NCI-H2081 treated with DMSO at 0.1 percent for 48 hours (cell line): ENCODE measurements at regions not wholly inside any gene's neighbourhood (a gene's known extent, or its start where the extent isn't known, plus 50 kb on each side); places are given as distances from the start of the nearest gene placed in this dataset.
"Not testable (repeated sequence)": the region's sequence is repeated elsewhere in the genome, so short reads cannot be mapped to it uniquely, and the experiment has no call there.

Source experiments
- DNase-seq: peaks from one replicate; lab custom pipeline; 2025; lab: John Stamatoyannopoulos, UW

DNA sequence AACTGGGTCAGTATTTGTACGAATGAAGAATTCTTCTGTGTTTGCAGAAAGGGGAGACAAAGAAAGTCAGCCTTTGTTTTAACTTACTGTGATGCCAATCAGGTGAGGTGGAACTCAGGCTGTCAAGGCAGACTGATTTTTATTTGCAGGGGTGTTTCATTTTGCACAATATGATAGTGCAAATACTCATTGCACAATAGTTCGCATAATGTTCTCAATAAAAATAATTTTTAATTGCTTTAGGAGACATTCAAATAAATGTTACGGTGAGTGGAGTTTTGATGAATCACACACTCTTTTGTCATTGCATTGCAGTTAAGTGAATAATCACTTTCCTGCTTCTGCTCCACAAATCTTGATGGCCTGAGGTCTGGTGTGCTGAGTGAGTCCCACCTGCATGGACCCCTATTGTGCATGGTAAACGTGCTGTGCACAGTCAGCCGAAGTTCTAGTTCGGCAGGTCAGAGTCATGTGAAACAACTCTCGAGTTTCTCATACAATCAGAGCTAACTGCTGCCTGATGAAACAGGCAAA, 141.3 kb upstream of the FZD8 start:
- DNase-seq = no peak

DNA sequence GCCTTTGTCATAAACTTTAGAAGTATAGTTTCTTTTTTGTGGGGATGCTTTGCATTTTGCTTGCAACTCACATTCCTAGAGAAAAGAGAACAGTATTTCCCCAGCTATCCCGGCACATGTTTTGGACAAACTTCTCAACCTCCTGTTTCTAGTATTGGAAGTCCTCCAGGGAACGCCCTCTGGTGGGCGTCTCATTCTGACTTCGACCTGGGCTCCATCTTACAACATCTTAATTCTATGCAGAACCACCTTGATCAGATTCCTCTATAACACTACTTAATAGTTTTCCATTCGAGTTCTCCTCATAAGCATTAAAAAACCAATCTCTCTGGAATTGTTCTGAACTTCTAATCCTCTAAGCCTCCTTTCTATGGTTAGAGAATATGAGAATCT, 139.5 kb upstream of the FZD8 start:
- no peak for DNase-seq

DNA sequence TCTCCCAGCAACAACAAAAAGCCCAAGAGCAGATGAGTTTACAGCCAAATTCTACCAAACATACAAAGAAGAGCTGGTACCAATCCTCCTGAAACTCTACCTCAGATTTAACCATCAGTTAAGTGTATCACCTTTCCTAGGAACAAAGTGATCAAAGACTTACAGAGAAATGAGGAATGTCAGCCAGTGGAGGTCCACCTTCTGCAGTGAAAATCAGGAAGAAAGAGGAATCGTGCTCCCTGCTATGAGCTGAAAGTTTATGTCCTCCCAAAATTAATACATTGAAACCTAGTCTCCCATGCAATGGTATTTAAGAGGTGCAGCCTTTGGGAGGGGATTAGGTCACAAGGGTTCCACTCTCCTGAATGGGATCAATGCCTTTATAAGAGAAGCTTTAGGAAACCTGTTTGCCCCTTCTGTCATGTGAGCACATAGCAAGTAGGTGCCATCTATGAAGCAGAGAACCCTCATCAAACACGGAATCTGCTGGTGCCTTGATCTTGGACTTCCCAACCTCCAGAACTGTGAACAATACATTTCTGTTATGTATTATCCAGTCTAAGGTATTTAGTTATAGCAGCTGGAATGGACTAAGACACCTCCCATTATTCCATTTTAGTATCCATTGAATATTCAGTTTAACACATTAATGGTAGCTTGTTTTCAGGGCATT, 139.0 kb upstream of the FZD8 start:
- DNase-seq = no peak

DNA sequence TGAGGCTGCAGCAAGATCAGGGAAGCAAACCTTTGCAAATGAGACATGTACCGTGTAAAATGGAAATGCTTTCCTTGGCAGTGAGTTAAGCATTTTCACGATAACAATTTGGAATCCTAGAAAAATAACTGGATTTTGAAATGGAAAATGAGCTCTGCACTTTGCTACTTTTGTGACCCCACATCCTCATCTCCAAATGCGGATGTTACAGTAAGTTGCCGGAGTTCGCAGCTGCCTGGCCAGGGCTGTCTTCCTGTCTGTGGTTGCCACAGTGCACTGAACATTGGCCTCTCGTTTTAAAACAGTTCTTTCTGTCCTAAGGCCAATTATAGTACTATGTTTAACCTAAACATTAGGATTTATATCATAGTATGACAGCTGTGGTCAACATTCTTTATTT, 136.2 kb upstream of the FZD8 start:
- no peak for DNase-seq

DNA sequence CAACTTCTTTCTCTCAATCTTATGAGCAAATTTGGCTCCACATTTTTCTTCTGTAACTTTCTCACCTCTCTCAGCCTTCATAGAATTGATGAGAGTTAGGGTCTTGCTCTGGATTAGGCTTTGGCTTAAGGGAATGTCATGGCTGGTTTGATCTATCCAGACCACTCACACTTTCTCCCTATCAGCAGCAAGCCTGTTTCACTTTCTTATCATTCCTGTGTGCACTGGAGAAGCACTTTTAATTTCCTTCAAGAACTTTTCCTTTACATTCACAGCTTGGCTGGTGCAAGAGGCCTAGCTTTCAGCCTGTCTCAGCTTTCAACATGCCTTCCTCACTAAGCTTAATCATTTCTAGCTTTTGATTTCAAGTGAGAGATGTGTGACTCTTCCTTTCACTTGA, 134.5 kb upstream of the FZD8 start:
- DNase-seq = not testable (repeated sequence)

DNA sequence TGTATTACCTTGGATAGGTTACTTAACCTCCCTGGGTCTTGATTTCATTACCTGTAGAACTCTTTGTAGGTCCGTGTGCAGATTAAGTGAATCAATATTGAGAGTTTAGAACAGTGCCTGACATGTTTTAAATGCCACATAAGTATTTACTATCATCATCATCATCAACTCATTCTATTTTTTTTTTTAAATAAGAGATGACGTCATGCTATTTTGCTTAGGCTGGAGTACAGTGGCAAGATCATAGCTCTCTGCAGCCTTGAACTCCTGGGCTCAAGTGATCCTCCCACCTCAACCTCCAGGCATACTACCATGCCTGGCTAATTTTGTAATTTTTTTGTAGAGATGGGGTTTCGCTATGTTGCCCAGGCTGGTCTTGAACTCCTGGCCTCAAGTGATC, 132.0 kb upstream of the FZD8 start:
- DNase-seq = no peak

DNA sequence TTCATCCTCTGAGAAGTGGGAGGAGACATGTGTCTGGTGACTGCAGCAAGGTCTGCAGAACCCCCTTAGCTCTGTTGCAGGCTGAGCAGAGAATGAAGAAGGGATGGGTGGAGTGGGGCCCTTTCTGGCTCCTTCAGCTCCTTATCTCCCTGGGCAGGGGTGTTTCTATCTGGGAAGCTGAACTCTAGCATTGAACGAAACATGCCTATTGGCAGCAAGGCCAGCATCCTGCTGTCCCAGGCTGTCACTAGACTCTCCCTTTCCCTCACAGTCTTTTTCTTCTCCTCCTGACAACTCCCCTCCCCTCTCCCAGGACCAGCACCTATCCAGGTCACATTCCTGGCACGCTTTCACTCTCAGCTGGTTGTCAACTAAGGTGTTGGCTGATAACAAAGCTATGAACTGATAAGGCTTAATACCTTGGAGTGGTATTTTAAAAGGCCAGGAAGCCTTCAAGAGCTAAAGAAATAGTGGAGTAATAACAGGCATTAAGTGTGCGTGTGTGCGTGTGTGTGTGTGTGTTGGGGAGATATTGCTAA, 128.8 kb upstream of the FZD8 start:
- DNase-seq = no peak

DNA sequence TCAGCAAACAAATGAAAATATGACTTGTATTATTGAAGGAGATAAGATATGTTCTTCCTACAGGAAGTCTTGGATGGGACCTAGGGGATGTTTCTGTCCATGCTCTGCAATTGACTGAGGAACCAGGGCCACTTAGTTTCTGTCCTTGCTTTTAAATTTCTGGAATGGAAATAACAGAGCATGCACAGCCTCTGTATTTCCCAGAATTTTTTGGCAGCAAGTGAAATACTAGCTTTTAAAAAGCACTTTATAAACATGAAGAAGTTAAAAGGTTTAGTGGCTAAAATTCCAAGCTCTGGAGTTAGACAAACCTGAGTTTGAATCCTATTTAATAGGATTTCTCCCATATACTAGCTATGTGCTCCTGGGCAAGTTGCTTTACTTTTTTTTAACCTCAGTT, 127.7 kb upstream of the FZD8 start:
- no peak for DNase-seq

DNA sequence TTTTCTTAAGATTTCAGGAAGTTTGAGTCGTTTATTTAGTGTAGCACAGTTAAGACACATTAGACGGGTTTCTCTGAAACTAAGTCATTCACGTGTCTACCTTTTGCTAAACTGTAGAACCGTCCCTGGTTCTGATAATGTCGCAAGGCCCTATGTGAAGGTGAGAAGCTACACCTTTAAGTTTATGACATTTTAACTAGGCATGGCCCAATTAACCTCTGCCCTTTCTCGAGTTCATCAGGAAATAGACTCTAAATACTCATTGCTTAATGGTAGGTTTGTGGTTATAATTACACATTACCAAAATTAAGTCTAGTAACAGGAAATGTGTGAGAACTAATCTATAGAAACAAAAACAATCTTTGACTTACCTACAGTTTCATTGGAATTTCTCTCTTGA, 126.6 kb upstream of the FZD8 start:
- no peak for DNase-seq

DNA sequence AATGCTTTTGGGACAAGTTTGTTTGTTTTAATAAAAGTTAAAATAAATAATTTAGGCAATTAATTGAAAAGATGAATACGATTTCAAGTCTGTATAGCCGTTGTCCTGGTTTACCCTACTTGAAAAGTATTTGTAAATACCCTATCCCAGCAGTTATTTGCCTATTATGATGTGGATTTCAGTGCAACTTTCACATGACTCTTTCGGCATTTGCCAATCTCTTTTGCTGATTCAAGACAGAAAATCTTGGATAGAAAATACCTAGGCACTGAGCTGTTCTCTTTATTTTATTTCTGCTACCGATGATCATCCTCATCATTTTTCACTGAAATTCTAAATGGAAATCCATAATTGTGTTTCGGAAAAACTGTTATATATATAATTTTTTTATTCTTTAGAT, 125.9 kb upstream of the FZD8 start:
- no peak for DNase-seq

DNA sequence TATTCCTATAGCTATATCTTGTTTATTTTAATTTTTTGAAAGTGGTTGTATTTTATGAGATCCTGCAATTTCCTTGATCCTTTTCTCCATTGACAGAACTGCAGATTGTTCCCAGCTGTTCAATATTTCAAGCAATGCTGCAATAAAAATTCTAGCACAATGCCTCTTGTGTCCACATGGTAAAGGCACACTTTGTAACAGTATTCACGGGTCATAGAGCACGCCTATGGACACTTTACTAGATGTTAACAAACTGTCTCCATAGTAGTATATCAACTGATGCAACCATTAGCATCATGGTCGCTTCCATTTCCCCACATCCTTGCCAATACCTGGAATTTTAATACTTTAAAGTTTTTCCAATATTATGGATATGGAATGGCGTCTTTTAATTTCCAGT, 123.9 kb upstream of the FZD8 start:
- DNase-seq = no peak

DNA sequence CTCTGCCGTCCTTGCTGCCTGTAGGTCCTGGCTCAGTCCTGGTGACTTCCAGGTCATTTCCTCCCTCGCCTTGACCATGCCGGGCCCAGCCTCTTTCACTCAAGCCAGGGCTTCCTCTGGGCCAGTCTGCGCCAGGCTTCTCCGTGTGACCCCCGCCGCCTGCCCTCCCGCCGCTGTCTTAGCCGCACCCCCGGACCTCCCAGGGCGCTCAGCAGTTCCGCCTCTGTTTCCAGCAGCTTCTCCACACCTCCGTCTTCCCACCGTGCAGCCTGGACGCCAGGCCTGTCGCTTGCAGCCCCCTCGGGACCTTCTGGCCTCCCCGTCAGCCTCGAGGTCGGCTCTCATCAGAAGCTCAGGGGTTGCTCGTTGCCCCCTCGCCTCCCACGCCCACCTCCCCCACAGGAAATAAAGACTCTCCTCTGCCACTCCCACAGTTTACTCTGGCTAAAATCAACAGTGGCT, 123.0 kb upstream of the FZD8 start:
- no peak for DNase-seq

DNA sequence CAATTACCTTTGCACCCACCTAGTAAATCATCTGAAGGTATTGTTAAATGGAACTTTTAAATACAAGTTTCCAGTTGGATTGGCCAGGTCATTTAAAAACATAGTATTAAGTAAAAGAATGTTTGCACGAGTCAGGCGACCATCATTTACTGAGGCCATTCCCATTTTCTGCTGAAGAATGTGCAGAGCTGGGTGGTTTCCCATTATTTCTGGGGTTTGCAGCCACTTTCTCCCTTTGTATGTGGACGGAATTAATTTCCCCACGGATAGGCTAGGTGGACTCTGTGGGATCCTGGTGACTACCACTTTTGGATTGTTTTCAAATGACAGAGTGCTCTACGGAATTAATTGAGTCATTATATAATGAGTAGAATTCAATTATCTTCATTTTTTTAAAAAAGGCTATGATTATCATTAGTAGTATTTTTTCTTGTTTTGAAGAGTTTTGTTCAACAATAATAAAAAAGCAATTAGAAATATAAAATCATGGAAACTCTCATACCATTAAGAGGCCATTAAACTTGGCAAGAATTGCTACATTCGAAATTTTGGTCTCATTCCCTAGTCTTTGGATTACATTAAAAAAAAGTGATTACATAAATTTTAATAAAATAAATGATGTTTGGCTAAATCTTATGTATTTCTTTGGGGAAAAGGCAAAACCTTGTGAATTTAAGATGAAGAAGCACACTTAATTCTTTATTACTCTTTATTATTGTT, 120.4 kb upstream of the FZD8 start:
- no peak for DNase-seq

DNA sequence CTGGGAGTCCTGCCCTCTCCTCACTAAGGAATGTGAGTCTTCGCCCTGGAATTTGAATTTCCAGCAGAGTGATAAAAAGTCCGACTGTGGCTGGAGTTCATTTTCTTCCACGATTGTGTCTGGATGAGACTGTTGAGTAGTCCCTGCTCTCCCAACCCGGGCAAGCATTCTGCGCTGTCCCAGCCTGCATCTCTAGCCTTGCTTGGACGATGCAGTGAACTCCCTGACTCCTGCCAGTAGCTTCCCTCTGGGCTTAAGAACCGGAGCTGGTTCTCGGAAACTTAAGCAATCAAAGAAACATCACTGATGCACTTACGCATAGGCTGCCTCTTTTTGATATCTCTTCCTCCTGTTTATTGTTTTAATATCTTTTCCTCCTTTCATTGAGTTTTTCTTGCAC, 116.0 kb upstream of the FZD8 start:
- no peak for DNase-seq

DNA sequence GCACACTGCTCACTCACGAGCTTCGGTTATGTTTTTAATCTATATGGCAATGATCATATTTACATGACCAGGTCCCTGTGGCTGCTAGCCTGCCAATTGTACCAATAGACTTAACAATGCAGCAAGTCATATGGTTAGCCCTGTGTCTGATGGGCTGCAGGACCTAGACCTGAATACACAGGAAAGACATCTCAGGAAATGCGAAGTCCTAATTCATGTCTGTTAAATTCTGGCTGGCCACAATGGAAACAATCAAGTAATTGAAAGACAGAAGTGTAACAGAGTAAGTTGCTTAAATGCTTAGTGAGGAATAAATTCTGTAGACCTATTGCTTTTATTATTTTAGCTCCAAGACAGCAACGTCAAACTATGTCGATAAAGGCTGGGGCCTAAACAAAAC, 112.4 kb upstream of the FZD8 start:
- no peak for DNase-seq

DNA sequence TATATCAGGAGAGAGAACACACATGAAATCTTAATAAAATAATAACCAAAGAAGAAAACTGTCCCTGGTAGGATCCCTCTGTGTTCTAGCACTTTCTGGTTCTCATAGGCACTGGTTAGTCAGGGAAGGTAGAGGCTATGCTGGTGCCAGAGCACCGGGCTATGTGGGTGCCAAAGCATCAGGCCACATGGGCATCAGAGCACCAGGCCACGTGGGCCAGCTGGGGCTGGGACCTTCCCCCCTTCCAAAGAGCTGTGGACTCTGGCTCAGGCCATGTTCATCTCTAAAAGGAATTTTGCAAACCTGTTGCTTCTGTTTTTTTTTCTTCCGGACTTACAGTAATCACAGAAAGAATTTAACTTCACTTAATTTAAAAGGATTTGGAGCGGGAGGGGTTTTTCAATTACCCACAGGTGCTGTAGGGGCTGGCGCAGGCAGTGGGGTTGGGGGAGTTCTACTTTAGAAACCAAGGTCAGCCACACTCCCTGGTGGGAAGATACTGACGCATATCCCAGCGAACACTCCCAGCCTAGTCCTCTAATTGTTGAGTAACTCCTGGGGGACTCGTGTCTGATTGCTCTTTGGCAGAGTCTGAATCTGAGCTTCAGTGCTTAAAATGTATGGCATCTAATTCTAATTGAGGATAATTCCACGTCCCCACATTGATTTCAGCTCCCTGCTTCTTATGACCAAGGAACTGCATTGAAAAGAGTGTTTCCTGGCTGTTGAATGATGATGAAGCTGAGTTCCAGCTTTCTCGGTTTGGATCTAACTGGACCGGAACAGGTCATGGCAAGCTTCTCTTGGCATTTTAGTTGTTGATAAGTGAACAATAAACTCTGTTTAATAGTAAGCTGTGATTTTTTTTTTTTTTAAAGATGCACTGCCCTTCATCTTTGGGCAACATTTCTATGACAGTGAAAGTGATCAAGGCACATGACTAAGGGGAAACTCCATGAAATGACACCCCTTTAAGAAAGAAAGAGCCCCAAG, 110.7 kb upstream of the FZD8 start:
- no peak for DNase-seq

DNA sequence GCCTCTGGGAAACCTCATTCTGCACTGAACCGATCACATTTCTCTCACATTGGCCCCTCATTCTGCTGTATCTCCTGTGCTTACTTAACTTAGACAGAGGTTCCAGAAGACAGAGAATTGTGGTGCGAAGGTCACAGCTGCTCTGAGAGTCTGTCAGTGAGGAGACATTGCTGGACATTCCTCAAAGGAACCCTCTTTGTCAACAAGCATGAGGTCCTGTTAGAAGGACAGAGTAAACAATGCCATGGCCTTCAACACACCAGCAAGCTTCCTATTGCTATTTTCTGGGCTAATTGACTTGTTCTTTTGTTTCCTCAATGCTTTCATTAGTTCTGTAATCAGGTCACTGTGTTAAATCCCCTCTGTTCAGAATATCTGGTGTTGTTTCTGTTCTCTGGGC, 109.3 kb upstream of the FZD8 start:
- no peak for DNase-seq

DNA sequence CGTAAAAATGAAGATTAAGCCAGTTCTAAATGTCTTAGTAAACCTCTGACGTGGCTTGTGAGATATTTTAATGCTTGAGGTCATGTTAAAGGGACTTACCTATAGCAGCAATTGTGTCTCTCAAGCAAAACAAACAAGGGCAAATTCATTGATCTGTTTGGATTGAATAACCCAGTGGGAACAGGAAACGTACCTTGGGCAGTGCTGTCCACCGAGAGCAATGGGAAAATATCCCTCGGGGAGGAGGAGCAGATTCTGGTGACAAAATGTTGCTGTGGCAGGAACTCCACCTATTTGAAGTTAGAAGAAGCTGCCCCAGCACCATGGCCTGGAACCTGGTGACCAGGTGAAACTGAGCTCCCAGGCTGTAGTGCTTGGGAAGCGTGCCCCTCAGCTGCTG, 107.1 kb upstream of the FZD8 start:
- no peak for DNase-seq

DNA sequence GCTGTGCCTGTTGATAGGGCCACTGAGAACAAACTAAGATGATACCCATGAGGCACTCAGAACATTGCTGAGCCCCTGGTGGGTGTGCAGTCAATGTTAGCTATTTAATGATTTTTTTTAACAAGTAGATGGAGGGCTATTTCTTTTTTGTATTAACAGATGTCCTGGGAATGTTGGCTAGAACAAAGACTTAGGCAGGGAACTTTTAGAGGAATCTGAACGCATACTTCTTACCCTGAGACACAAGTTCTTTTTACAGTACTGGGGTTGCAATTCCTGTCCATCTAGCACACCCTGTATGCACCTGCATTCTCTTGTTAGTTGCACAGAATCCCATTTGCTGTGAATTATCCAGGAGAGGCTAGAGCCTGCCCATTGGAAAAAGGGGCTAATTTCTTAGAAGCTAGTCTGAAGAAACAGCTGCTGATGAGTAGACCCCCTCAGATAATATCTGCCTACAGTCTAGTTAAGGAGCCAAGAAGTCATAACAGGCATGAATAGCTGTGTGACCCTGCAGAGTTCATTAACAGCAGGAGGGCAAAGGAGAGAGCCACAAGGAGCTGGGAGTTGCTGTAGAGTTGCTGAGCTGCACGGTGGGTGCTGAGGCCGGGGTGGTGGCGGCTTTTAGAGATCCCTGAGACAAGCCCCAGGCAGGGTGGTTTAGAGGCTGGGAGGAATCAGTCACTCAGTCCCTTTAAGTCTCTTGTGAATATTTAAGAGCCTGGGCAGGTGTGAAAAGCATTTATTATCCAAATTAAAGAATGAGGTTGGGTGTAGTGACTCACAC, 103.7 kb upstream of the FZD8 start:
- no peak for DNase-seq

DNA sequence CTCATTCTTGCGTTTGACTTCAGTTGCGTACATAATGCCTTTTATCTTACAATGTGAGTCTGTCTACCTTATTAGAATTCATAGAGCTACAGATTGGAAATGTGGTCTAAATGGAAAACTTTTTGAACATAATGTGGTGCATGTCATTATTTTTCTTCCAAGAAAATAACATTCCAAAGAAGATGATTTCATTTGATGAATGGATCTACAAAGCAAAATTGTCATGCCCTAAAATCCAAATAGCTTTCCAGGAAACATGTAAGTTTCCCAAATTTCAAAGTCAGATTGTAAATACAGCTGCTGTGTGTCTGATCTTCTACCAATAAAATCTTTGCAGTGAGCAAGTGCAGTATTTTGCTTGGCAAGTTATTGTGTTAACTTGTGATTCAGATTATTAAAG, 101.8 kb upstream of the FZD8 start:
- no peak for DNase-seq

DNA sequence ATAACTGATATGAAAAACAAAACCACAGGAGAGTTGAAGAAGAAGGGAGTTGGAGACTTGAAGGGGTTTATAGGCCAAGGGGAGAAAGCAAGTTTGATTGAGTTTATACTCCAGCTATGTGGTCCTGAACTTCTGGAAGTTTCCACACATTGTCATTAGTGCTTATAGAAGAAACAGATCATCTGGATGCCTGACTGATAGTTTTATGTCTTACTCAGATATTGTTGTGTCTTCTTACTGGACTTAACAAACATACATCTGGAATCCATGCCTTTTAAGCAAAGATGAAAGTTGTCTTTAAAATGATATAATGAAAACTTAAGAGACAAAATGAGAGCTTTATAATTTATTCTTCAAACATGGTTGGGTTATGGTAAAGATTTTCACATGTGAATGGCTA, 101.3 kb upstream of the FZD8 start:
- DNase-seq = no peak
